ENCODE measurements at regions not wholly inside any gene's neighbourhood (a gene's known extent, or its start where the extent isn't known, plus 50 kb on each side); places are given as distances from the start of the nearest gene placed in this dataset.

- TF ChIP-seq POLR2A (IDR thresholded peaks at IDR 0.05) (no peak), POLR2AphosphoS5 (IDR thresholded peaks at IDR 0.05) (no peak)
Measured at GRCh38 chr7:68805159-68805558, 793.1 kb upstream of the AUTS2 start.
